Sciatic nerve (tissue), 2 donors: ENCODE measurements at regions not wholly inside any gene's neighbourhood (a gene's known extent, or its start where the extent isn't known, plus 50 kb on each side); places are given as distances from the start of the nearest gene placed in this dataset.

Experiments used
- ATAC-seq: fragments of 200-7000 bp; cut with Tn5 transposase; one replicate; pipeline ENCODE4 v1.9.1; 2020; ENCODE audit warnings: mild to moderate bottlenecking, moderate library complexity
- DNase-seq: peaks from one replicate; pipeline ENCODE4 v3.0.0-alpha.2; 2020; ENCODE audit warnings: low spot score
- intact Hi-C: fragments of 100-400 bp; cut with DNase I; formaldehyde crosslinking; loops from one replicate; pipeline ENCODE4 v1.14.2; 2022
- donor health status: DM: no; HTN: no; CAD: no.
- donor health status: DM: no; HTN: no; CAD: no.

GRCh38 chr15:53320816-53321215, 438.6 kb downstream of the WDR72 start:
- no peak for DNase-seq
- intact Hi-C loops: no loop called here
- ATAC-seq: no peak

DNA sequence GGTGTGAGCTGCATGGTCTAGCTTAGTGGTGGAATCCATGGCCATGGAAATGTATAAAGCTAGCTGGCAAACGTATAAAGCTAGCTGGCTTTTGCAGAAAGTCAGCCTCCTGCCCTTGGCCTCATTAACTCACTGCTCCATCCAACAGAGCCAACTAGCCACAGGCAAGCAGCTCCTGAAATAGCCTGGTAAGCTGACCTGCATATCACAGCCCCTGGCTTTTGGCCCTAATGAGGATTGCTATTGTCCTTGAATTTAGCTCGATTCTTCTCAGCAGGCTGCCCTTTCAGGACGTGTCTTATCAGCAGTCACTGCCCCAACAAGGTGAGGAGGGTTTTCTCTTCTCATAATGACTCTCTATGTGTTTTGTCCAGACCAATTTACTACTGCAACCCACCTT, 446.8 kb downstream of the WDR72 start:
- ATAC-seq: no peak
- intact Hi-C loops: no loop called here
- no peak for DNase-seq

DNA sequence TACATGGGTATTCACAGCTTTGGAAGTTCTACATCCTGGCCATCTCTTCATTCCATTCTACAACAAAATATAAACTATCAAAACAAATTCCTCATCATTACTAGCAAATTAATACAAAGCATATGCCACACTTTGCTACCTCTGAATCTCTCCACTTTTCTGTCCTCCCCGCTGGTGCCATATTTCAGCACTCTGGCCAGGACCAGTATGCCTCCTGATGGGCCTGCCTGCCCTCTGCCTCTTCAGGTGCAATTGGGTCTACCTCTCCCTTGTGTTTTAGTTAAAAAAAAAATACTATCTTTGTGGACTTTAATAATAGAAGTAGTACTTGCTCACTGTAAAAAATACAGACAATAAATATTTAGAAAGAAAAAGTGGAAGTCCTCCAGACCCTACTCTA, 448.8 kb downstream of the WDR72 start:
- DNase-seq (no peak), ATAC-seq (no peak)
- intact Hi-C loops: no loop called here

DNA sequence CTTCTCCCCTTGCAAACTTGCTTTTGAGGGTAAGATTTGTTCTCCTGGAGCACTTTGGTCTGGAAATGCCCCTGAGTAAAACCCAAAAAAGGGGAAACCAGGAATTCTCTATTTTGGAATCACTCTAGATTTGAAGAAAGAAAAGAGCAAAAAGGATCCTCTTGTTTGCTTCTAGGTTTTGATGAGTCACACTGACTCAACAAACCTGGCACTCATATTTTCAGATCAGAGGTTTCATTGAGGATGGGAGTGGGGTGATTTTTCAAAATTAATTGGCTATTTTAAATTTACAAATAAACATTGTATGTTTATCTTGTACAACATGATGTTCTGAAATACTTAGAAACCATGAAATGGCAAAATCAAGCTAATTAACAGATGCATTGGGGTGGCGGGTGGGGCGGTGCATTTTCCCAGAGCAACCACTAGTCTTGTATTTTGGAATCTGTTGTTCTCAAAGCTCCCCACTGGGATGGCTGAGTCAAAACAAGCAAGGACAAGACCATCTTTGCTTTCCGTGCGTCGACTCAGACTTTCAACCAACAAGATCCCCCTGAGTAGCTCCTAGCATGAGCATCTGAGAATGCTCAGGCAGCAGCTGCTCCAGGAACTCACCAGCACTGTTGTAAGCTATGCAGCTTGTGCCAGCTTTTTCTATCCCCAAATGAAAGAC, 451.4 kb downstream of the WDR72 start:
- intact Hi-C loops: no loop called here
- ATAC-seq (no peak), DNase-seq (no peak)

- no peak for DNase-seq
- ATAC-seq: no peak
- intact Hi-C loops: no loop called here
These were observed 453.9 kb downstream of the WDR72 start for GRCh38 chr15:53305554-53305953.

GRCh38 chr15:53305101-53305500, 454.4 kb downstream of the WDR72 start:
- intact Hi-C loops: no loop called here
- ATAC-seq: no peak
- no peak for DNase-seq

GRCh38 chr15:53297828-53298227, 461.6 kb downstream of the WDR72 start:
- intact Hi-C loops: no loop called here
- ATAC-seq (no peak), DNase-seq (no peak)

DNA sequence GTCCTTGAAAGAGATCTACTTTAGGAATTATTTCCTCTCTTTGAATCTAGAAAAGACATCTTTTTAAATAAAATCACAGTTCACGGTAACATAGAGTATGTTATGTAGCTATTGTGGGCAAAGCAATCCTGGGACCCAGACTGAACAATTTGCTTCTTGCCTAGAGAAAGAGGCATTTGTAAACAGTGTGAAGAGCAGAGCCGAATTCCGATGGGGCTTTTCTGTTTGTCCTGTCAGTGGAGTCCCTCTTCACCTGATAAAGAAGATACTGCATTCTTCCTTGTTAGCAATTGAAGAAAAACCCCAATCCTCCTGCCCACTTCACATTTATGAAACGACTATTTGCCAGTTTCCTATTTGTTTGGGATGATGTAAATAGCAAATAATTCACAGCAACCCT, 462.9 kb downstream of the WDR72 start:
- intact Hi-C loops: no loop called here
- no peak for ATAC-seq
- DNase-seq: no peak

GRCh38 chr15:53295574-53295973, 463.9 kb downstream of the WDR72 start:
- intact Hi-C loops: no loop called here
- DNase-seq: no peak
- no peak for ATAC-seq

GRCh38 chr15:53288542-53288941, 470.9 kb downstream of the WDR72 start:
- ATAC-seq: no peak
- DNase-seq: no peak
- intact Hi-C loops: no loop called here

GRCh38 chr15:53274630-53275029, 484.5 kb upstream of the ONECUT1 start:
- intact Hi-C loops: no loop called here

GRCh38 chr15:53272116-53272515, 482.0 kb upstream of the ONECUT1 start:
- ATAC-seq (no peak), DNase-seq (no peak)
- intact Hi-C loops: no loop called here

More at GRCh38 chr15:53274630-53275029, 484.5 kb upstream of the ONECUT1 start:
- ATAC-seq: no peak
- DNase-seq: no peak

- ATAC-seq (no peak), DNase-seq (no peak)
- intact Hi-C loops: no loop called here
These were observed 476.0 kb upstream of the ONECUT1 start for GRCh38 chr15:53266176-53266575.

- DNase-seq (no peak), ATAC-seq (no peak)
- intact Hi-C loops: no loop called here
These were observed 470.5 kb upstream of the ONECUT1 start for GRCh38 chr15:53260647-53261046.

- no peak for ATAC-seq
- intact Hi-C loops: no loop called here
- no peak for DNase-seq
These were observed 466.3 kb upstream of the ONECUT1 start for GRCh38 chr15:53256457-53256856.

DNA sequence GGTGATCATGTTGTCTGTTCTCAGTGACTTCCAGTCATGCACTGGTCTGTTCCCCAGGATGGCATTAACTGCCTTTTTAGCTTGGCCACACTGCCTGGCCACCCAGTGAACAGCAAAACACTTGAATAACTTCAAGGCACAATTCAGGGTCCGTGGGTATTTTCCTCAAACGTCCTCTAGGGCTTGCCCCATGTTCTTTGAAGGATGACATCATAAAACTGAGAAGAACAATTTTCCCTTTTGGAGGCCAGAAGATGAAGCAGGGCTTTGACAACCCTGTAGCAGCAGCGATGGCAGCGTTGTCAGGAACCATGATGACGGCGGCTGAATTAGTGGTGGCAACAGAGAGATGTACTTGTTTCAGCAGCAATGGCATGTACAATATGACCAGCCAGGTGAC, 465.9 kb upstream of the ONECUT1 start:
- DNase-seq (no peak), ATAC-seq (no peak)
- intact Hi-C loops: no loop called here

- intact Hi-C loops: no loop called here
- DNase-seq (no peak), ATAC-seq (no peak)
These were observed 461.9 kb upstream of the ONECUT1 start for GRCh38 chr15:53251996-53252395.

GRCh38 chr15:53251523-53251922, 461.4 kb upstream of the ONECUT1 start:
- ATAC-seq: no peak
- DNase-seq: no peak
- intact Hi-C loops: no loop called here

GRCh38 chr15:53247041-53247708, 457.0 kb upstream of the ONECUT1 start:
- no peak for ATAC-seq
- DNase-seq: no peak
- intact Hi-C loops: no loop called here

DNA sequence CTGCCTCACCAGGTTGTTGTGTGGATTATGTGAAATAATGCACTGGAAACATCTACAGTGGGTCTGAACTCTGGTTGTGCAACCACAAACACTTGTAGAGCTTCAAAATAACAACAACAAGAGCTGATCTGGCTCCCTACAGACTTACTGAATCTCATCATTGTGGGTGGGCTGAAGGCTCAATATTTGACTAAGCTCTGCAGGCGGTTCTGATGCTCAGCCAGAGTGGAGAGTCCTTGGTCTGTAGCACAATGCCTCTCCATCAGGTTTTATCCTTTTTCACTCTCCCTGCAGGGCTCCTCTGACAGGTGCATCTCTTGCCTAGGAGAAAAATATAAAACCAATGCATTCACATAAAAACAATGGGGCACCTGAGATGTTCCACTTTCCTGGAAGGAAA, 456.3 kb upstream of the ONECUT1 start:
- ATAC-seq (no peak), DNase-seq (no peak)
- intact Hi-C loops: no loop called here

DNA sequence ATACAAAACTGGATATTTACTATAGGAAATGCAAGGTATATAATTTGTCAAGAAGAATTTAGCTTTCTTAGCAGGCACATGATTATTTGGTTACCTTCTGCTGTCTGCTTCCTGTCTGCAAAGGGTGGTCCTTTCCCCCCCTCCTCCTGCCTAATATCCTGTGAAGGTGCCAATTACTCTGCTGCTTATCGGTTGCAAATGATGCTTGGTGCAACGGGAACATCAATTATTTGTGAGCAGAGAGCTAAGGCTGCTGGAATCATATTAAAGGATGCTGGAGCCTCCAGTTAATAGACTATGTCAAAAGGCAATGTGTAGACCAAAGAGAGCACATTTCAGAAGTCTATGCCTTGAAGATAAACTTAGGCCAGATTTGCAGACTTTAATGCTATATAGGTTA, 443.7 kb upstream of the ONECUT1 start:
- no peak for ATAC-seq
- no peak for DNase-seq
- intact Hi-C loops: no loop called here
